ENCODE measurements at regions not wholly inside any gene's neighbourhood (a gene's known extent, or its start where the extent isn't known, plus 50 kb on each side); places are given as distances from the start of the nearest gene placed in this dataset.

DNA sequence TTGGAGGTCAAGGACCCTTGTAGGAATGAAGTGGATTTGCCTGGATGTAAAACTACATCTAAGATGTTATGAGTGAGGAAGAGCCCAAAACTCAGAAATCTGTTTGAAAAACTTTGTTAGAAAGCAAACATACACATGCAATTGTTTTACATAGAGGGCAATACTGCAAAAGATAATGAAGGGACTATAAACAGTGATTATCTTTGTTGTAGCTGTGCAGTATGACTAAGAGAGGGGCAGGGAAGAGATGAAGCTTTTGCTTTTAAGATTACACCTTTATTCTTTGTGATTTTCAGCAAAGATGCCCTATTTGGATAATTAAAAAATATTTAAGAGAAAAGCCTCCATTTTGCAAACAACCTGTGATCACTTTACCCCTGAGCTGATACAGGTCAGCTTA, 839.9 kb upstream of the RBFOX1 start:
- intact Hi-C loops (cut with micrococcal nuclease) = no loop called here
- no peak overlapping the region for H3K18ac ChIP-seq (ENCODE audit: low read depth, low read length)
- H3K9ac ChIP-seq (ENCODE audit: low read depth, low read length) = no peak overlapping the region
- ChIA-PET POLR2A (ENCODE audit: unreplicated experiment) (no interaction called here), CTCF (no interaction called here)
- in situ Hi-C loops (cut with MboI; ENCODE audit: low sequenced_read_pairs) = no loop called here
- H3K9me3 ChIP-seq (ENCODE audit: control insufficient read depth, insufficient read depth, low read length) = peaks cover 8% of the 10 kb centered on the region
- H3K4ac ChIP-seq (ENCODE audit: low read depth, low read length) = no peak overlapping the region
- no peaks in the 10 kb centered on the region for H3K27me3 ChIP-seq (ENCODE audit: control insufficient read depth, insufficient read depth, low read length)
- no peak overlapping the region for H3K23ac ChIP-seq (ENCODE audit: low read depth, low read length)
- dilution Hi-C loops (cut with HindIII; ENCODE audit: low sequenced_read_pairs, unreplicated experiment) = no loop called here
- no peaks in the 10 kb centered on the region for H4K20me1 ChIP-seq (ENCODE audit: insufficient read depth, low read length)
- H3K79me1 ChIP-seq (ENCODE audit: low read depth in 1 of 2, low read length in 2 of 2) = no peaks in the 10 kb centered on the region
- H2BK15ac ChIP-seq (ENCODE audit: low read depth, low read length) = no peak overlapping the region
- no peak overlapping the region for H4K91ac ChIP-seq (ENCODE audit: insufficient read depth, low read depth, low read length)
- H2AFZ ChIP-seq (replicated peaks; ENCODE audit: low read length, poor library complexity) = no peak overlapping the region
- H2BK20ac ChIP-seq (ENCODE audit: low read depth, low read length) = no peak overlapping the region
- DNase-seq (no peak), ATAC-seq (ENCODE audit: low read depth) (no peak)
- H3K36me3 ChIP-seq (ENCODE audit: control insufficient read depth, insufficient read depth, low read length) = no peaks in the 10 kb centered on the region
- no peaks in the 10 kb centered on the region for H3K4me1 ChIP-seq (ENCODE audit: control insufficient read depth, insufficient read depth, low read length)
- H3K4me2 ChIP-seq (ENCODE audit: low read depth, low read length) = no peak overlapping the region
- TF ChIP-seq MXI1 (IDR thresholded peaks at IDR 0.05; ENCODE audit: borderline replicate concordance, low read depth, low read length) = no peak
- no peak for TF ChIP-seq RAD21 (IDR thresholded peaks at IDR 0.05; ENCODE audit: low read length)
- TF ChIP-seq CEBPB (IDR thresholded peaks at IDR 0.05; ENCODE audit: low read depth, low read length) = no peak
- TF ChIP-seq MAZ (IDR thresholded peaks at IDR 0.05; ENCODE audit: borderline replicate concordance, low read depth, low read length) = no peak
- TF ChIP-seq, protein P1, sequence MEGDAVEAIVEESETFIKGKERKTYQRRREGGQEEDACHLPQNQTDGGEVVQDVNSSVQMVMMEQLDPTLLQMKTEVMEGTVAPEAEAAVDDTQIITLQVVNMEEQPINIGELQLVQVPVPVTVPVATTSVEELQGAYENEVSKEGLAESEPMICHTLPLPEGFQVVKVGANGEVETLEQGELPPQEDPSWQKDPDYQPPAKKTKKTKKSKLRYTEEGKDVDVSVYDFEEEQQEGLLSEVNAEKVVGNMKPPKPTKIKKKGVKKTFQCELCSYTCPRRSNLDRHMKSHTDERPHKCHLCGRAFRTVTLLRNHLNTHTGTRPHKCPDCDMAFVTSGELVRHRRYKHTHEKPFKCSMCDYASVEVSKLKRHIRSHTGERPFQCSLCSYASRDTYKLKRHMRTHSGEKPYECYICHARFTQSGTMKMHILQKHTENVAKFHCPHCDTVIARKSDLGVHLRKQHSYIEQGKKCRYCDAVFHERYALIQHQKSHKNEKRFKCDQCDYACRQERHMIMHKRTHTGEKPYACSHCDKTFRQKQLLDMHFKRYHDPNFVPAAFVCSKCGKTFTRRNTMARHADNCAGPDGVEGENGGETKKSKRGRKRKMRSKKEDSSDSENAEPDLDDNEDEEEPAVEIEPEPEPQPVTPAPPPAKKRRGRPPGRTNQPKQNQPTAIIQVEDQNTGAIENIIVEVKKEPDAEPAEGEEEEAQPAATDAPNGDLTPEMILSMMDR (conservative IDR thresholded peaks at IDR 0.05; ENCODE audit: low read depth, low read length) = no peak
- TF ChIP-seq FOS (IDR thresholded peaks at IDR 0.05; ENCODE audit: low read depth, low read length) = no peak
- no peak for TF ChIP-seq NFE2L2 (IDR thresholded peaks at IDR 0.05; ENCODE audit: low read depth, low read length)
- TF ChIP-seq, protein P2, sequence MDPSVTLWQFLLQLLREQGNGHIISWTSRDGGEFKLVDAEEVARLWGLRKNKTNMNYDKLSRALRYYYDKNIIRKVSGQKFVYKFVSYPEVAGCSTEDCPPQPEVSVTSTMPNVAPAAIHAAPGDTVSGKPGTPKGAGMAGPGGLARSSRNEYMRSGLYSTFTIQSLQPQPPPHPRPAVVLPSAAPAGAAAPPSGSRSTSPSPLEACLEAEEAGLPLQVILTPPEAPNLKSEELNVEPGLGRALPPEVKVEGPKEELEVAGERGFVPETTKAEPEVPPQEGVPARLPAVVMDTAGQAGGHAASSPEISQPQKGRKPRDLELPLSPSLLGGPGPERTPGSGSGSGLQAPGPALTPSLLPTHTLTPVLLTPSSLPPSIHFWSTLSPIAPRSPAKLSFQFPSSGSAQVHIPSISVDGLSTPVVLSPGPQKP (IDR thresholded peaks at IDR 0.05; ENCODE audit: borderline replicate concordance, low read depth, low read length) = no peak
- TF ChIP-seq BHLHE40 (IDR thresholded peaks at IDR 0.05; ENCODE audit: low read depth, low read length) = no peak
- no peak for TF ChIP-seq RFX5 (IDR thresholded peaks at IDR 0.05; ENCODE audit: low read depth, low read length)
- no peak for TF ChIP-seq SMC3 (IDR thresholded peaks at IDR 0.05; ENCODE audit: low read depth, low read length)
- TF ChIP-seq CHD1 (IDR thresholded peaks at IDR 0.05; ENCODE audit: low read depth, low read length) = no peak
- TF ChIP-seq, protein P3, sequence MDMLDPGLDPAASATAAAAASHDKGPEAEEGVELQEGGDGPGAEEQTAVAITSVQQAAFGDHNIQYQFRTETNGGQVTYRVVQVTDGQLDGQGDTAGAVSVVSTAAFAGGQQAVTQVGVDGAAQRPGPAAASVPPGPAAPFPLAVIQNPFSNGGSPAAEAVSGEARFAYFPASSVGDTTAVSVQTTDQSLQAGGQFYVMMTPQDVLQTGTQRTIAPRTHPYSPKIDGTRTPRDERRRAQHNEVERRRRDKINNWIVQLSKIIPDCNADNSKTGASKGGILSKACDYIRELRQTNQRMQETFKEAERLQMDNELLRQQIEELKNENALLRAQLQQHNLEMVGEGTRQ (IDR thresholded peaks at IDR 0.05; ENCODE audit: low read depth, low read length) = no peak
- no peak for TF ChIP-seq POLR2A (IDR thresholded peaks at IDR 0.05; ENCODE audit: low read depth, low read length)
- H2AK9ac ChIP-seq (replicated peaks; ENCODE audit: low read depth, low read length, poor library complexity) = no peak overlapping the region
- H2BK5ac ChIP-seq (ENCODE audit: low read depth, low read length, poor library complexity, severe bottlenecking) = no peak overlapping the region
- no TSS peak for BruUV-seq (replicated peaks)
- no peak overlapping the region for H3K4me3 ChIP-seq (ENCODE audit: insufficient read depth, low read depth, low read length)
- H2AK5ac ChIP-seq (ENCODE audit: low read depth, low read length) = no peak overlapping the region
- H4K5ac ChIP-seq (ENCODE audit: low read depth, low read length) = no peak overlapping the region
- H3K14ac ChIP-seq (replicated peaks; ENCODE audit: low read depth, low read length) = no peak overlapping the region
- H3K56ac ChIP-seq (ENCODE audit: extremely low read depth, insufficient read depth, low read length) = no peak overlapping the region
- no peak overlapping the region for H4K8ac ChIP-seq (ENCODE audit: low read depth in 2 of 2, low read length in 2 of 2)
- H3K27ac ChIP-seq (ENCODE audit: insufficient read depth, low read length) = no peak overlapping the region
- H2BK120ac ChIP-seq (ENCODE audit: low read depth, low read length) = no peak overlapping the region
- no peaks in the 10 kb centered on the region for H3K9me1 ChIP-seq (ENCODE audit: insufficient read depth, low read length)
